ENCODE measurements at regions not wholly inside any gene's neighbourhood (a gene's known extent, or its start where the extent isn't known, plus 50 kb on each side); places are given as distances from the start of the nearest gene placed in this dataset.
"Not testable (repeated sequence)": the region's sequence is repeated elsewhere in the genome, so short reads cannot be mapped to it uniquely, and the experiment has no call there.

DNA sequence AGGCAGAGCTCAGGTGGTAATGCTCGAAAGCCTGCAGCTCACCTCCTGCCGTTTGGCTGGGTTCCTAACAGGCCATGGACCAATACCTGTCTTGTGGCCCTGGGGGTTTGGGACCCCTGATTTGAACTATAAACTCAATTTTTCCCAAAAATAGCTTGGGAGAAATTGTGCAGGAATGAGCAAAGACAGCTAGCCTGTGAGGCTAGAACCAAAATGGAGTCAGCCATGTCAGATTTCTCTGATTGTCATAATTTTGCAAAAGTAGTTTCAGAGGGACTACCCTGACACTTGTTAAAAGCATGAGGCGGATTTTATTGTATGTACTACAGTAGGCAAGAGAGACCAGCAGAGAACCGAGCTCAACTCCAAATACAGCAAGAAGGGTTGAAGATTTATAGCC, 91.8 kb downstream of the PPIAL4G start:
- TF ChIP-seq, protein P1, sequence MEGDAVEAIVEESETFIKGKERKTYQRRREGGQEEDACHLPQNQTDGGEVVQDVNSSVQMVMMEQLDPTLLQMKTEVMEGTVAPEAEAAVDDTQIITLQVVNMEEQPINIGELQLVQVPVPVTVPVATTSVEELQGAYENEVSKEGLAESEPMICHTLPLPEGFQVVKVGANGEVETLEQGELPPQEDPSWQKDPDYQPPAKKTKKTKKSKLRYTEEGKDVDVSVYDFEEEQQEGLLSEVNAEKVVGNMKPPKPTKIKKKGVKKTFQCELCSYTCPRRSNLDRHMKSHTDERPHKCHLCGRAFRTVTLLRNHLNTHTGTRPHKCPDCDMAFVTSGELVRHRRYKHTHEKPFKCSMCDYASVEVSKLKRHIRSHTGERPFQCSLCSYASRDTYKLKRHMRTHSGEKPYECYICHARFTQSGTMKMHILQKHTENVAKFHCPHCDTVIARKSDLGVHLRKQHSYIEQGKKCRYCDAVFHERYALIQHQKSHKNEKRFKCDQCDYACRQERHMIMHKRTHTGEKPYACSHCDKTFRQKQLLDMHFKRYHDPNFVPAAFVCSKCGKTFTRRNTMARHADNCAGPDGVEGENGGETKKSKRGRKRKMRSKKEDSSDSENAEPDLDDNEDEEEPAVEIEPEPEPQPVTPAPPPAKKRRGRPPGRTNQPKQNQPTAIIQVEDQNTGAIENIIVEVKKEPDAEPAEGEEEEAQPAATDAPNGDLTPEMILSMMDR (IDR thresholded peaks at IDR 0.05), result not testable (repeated sequence)
- not testable (repeated sequence) for TF ChIP-seq POLR2AphosphoS5, POLR2A (IDR thresholded peaks at IDR 0.05)

Data from prostate gland (tissue), 2 donors.